Breast epithelium (tissue), 3 donors: ENCODE measurements at regions not wholly inside any gene's neighbourhood (a gene's known extent, or its start where the extent isn't known, plus 50 kb on each side); places are given as distances from the start of the nearest gene placed in this dataset.

Source experiments
- POLR2A ChIP-seq: fragments of 450-650 bp; IDR thresholded peaks from one replicate; pipeline ENCODE4 v1.6.1; 2016; ENCODE audit warnings: antibody characterized with exemption, mild to moderate bottlenecking, moderate library complexity
- POLR2AphosphoS5 ChIP-seq, 3 donors: sonication (generic); formaldehyde crosslinking; IDR thresholded peaks; one replicate each; pipeline ENCODE4 v1.6.1; 2017; ENCODE audit warnings: antibody characterized with exemption in 3 of 3
- TF ChIP-seq, protein P1 (sequence below), 3 donors: fragments of 450-650 bp; IDR thresholded peaks; one replicate each; pipeline ENCODE4 v1.5.1; 2016 to 2017; ENCODE audit warnings: antibody characterized with exemption in 3 of 3, mild to moderate bottlenecking in 3 of 3, moderate library complexity in 3 of 3

DNA sequence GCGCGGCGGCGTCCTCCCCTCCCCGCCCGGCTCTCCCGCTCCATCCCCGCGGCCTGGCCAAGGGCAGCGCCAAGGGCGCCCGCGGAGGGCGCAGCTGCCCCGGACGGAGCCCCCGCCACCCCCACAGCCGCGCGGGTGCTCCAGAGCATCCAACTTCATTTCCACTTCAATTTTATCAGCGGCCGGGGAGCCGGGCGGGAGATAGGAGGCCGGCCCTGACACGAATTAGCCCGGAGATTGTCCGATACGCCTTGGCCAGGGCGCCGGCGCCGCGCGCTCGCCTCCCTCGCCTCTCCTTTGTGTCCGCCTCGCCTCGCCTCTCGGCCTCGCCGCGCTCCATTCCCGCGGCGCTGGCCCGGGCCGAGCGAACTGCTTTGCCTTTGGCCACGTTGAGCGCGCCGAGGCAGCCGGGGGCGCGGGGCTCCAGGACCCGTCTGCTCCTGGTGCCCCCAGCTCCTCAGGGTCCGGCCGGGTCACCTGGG, 129.1 kb upstream of the LHX1 start:
- TF ChIP-seq POLR2A, result no peak
- TF ChIP-seq, protein P1, sequence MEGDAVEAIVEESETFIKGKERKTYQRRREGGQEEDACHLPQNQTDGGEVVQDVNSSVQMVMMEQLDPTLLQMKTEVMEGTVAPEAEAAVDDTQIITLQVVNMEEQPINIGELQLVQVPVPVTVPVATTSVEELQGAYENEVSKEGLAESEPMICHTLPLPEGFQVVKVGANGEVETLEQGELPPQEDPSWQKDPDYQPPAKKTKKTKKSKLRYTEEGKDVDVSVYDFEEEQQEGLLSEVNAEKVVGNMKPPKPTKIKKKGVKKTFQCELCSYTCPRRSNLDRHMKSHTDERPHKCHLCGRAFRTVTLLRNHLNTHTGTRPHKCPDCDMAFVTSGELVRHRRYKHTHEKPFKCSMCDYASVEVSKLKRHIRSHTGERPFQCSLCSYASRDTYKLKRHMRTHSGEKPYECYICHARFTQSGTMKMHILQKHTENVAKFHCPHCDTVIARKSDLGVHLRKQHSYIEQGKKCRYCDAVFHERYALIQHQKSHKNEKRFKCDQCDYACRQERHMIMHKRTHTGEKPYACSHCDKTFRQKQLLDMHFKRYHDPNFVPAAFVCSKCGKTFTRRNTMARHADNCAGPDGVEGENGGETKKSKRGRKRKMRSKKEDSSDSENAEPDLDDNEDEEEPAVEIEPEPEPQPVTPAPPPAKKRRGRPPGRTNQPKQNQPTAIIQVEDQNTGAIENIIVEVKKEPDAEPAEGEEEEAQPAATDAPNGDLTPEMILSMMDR (IDR thresholded peaks at IDR 0.05), result no peak
- TF ChIP-seq POLR2AphosphoS5 (IDR thresholded peaks at IDR 0.05), result no peak
